Prostate gland (tissue), 2 donors: ENCODE measurements at regions not wholly inside any gene's neighbourhood (a gene's known extent, or its start where the extent isn't known, plus 50 kb on each side); places are given as distances from the start of the nearest gene placed in this dataset.
"Not testable (repeated sequence)": the region's sequence is repeated elsewhere in the genome, so short reads cannot be mapped to it uniquely, and the experiment has no call there.

ENCODE experiments used
- DNase-seq: peaks from one replicate; pipeline ENCODE4 v3.0.0-alpha.2; 2019; ENCODE audit warnings: low spot score
- H3K27ac ChIP-seq, 2 donors: fragments of 200-600 bp; sonication (generic); 2 replicates each; pipeline ENCODE4 v1.5.1; 2017 to 2019
- H3K27me3 ChIP-seq: fragments of 200-600 bp; sonication (generic); replicated peaks from 2 replicates; pipeline ENCODE4 v1.5.1; 2019; ENCODE audit not compliant: insufficient read depth
- H3K36me3 ChIP-seq, 2 donors: fragments of 200-600 bp; sonication (generic); 1 replicate in 1 of 2; 2 replicates in 1 of 2; pipeline versions ENCODE4 v1.5.1 to v1.8.1; 2017 to 2019
- H3K4me1 ChIP-seq: fragments of 200-600 bp; sonication (generic); replicated peaks from 2 replicates; pipeline ENCODE4 v1.5.1; 2019
- H3K4me3 ChIP-seq, 2 donors: fragments of 200-600 bp; sonication (generic); 2 replicates each; pipeline ENCODE4 v1.5.1; 2017 to 2019
- H3K9me3 ChIP-seq: fragments of 200-600 bp; sonication (generic); 2 replicates; pipeline ENCODE4 v1.5.1; 2017
- WGBS: methylation state at CpG from one replicate; pipeline ENCODE4 v1.1.5; 2018; 5-methylcytosine and 5-hydroxymethylcytosine counted together
- intact Hi-C: fragments of 100-400 bp; cut with DNase I; formaldehyde crosslinking; loops from one replicate; pipeline ENCODE4 v1.14.2; 2022

GRCh38 chr21:6541036-6541435 is 3980.3 kb upstream of the TPTE start:
- intact Hi-C loops, H3K9me3 ChIP-seq, H3K27me3 ChIP-seq, DNase-seq, H3K36me3 ChIP-seq, H3K4me3 ChIP-seq, H3K27ac ChIP-seq, H3K4me1 ChIP-seq: not testable (repeated sequence)
- no CpG with 5 or more reads among the region's 11 CpGs for WGBS

GRCh38 chr21:6545288-6545687 is 3976.1 kb upstream of the TPTE start:
- H3K27me3 ChIP-seq, intact Hi-C loops, H3K4me1 ChIP-seq, H3K36me3 ChIP-seq, H3K27ac ChIP-seq, H3K9me3 ChIP-seq, H3K4me3 ChIP-seq, DNase-seq: not testable (repeated sequence)
- WGBS = no CpG with 5 or more reads among the region's 33 CpGs

- WGBS = no CpG with 5 or more reads among the region's 23 CpGs
- H3K27ac ChIP-seq, H3K4me3 ChIP-seq, H3K36me3 ChIP-seq, H3K4me1 ChIP-seq, H3K27me3 ChIP-seq, intact Hi-C loops, DNase-seq, H3K9me3 ChIP-seq: not testable (repeated sequence)
Measured at GRCh38 chr21:6551045-6551444, 3970.3 kb upstream of the TPTE start.

- H3K36me3 ChIP-seq, DNase-seq, H3K27ac ChIP-seq, H3K9me3 ChIP-seq, H3K27me3 ChIP-seq, intact Hi-C loops, H3K4me1 ChIP-seq, H3K4me3 ChIP-seq: not testable (repeated sequence)
- no CpG with 5 or more reads among the region's 24 CpGs for WGBS
Measured at GRCh38 chr21:6553505-6554376, 3967.6 kb upstream of the TPTE start.

- H3K9me3 ChIP-seq, H3K36me3 ChIP-seq, H3K4me1 ChIP-seq, DNase-seq, H3K27ac ChIP-seq, H3K4me3 ChIP-seq, intact Hi-C loops, H3K27me3 ChIP-seq: not testable (repeated sequence)
- WGBS = no CpG with 5 or more reads among the region's 9 CpGs
Measured at GRCh38 chr21:6554377-6554864, 3967.0 kb upstream of the TPTE start.

GRCh38 chr21:6556516-6556915 is 3964.9 kb upstream of the TPTE start:
- H3K4me1 ChIP-seq, intact Hi-C loops, H3K4me3 ChIP-seq, H3K27ac ChIP-seq, H3K27me3 ChIP-seq, H3K36me3 ChIP-seq, H3K9me3 ChIP-seq, DNase-seq: not testable (repeated sequence)
- WGBS = no CpG with 5 or more reads among the region's 3 CpGs

GRCh38 chr21:6557415-6557814 is 3964.0 kb upstream of the TPTE start:
- no CpG with 5 or more reads among the region's 14 CpGs for WGBS
- H3K9me3 ChIP-seq, H3K36me3 ChIP-seq, H3K27ac ChIP-seq, DNase-seq, H3K4me1 ChIP-seq, intact Hi-C loops, H3K4me3 ChIP-seq, H3K27me3 ChIP-seq: not testable (repeated sequence)

GRCh38 chr21:6561168-6561567 is 3960.2 kb upstream of the TPTE start:
- H3K27me3 ChIP-seq, H3K36me3 ChIP-seq, DNase-seq, H3K4me3 ChIP-seq, H3K9me3 ChIP-seq, intact Hi-C loops, H3K27ac ChIP-seq, H3K4me1 ChIP-seq: not testable (repeated sequence)
- WGBS = no CpG with 5 or more reads among the region's 10 CpGs

- intact Hi-C loops, H3K4me1 ChIP-seq, H3K36me3 ChIP-seq, H3K27me3 ChIP-seq, H3K9me3 ChIP-seq, H3K27ac ChIP-seq, DNase-seq, H3K4me3 ChIP-seq: not testable (repeated sequence)
- no CpG with 5 or more reads among the region's 9 CpGs for whole genome bisulfite sequencing
Measured at GRCh38 chr21:6561578-6561977, 3959.8 kb upstream of the TPTE start.

- H3K4me3 ChIP-seq = not testable (repeated sequence)
Measured at GRCh38 chr21:6564543-6565166, 3956.7 kb upstream of the TPTE start.

GRCh38 chr21:6565190-6566094 is 3955.9 kb upstream of the TPTE start:
- H3K4me1 ChIP-seq, DNase-seq, H3K27ac ChIP-seq, H3K27me3 ChIP-seq, H3K9me3 ChIP-seq, H3K4me3 ChIP-seq, H3K36me3 ChIP-seq, intact Hi-C loops: not testable (repeated sequence)
- 43% methylated on average over 10 of the region's 17 CpGs for whole genome bisulfite sequencing

More at GRCh38 chr21:6564543-6565166, 3956.7 kb upstream of the TPTE start:
- H3K36me3 ChIP-seq, H3K9me3 ChIP-seq, intact Hi-C loops, H3K27me3 ChIP-seq, DNase-seq, H3K4me1 ChIP-seq, H3K27ac ChIP-seq: not testable (repeated sequence)
- 36% methylated on average over 8 of the region's 44 CpGs for WGBS

- intact Hi-C loops, H3K27ac ChIP-seq, H3K27me3 ChIP-seq: not testable (repeated sequence)
Measured at GRCh38 chr21:6567542-6567941, 3953.8 kb upstream of the TPTE start.

More at GRCh38 chr21:6567542-6567941, 3953.8 kb upstream of the TPTE start:
- not testable (repeated sequence) for H3K9me3 ChIP-seq, DNase-seq, H3K4me1 ChIP-seq, H3K36me3 ChIP-seq, H3K4me3 ChIP-seq
- WGBS = no CpG with 5 or more reads among the region's 5 CpGs
